H1 (cell line): ENCODE measurements at regions not wholly inside any gene's neighbourhood (a gene's known extent, or its start where the extent isn't known, plus 50 kb on each side); places are given as distances from the start of the nearest gene placed in this dataset.

Experiments used
- CTCF ChIA-PET: fragments of 300-600 bp; sonication (Branson Sonifier 250); formaldehyde crosslinking; loops from one replicate; lab custom pipeline; 2021; ENCODE audit not compliant: partially characterized antibody; lab: Charles Lee
- POLR2A ChIA-PET: fragments of 300-600 bp; sonication (Branson Sonifier 250); formaldehyde crosslinking; loops from one replicate; lab custom pipeline; 2021; ENCODE audit warnings: inconsistent platforms; ENCODE audit not compliant: partially characterized antibody; lab: Charles Lee
- DNase-seq, 2 experiments: peaks; one replicate each; pipeline versions ENCODE4 v3.0.0 to v3.0.0-alpha.2; 2010 to 2022; ENCODE audit warnings: low spot score in 2 of 2, low read depth in 1 of 2, mixed read lengths in 1 of 2
- FAIRE-seq: peaks from 2 replicates; lab custom pipeline; 2011; peaks lifted over from hg19 to GRCh38; lab: Jason Lieb, UNC
- H2AFZ ChIP-seq: 2 replicates; pipeline ENCODE4 v1.8.1; 2012; ENCODE audit warnings: low read length, inconsistent platforms
- H2AK5ac ChIP-seq: 2 replicates; pipeline ENCODE4 v1.6.1; 2013; ENCODE audit warnings: low read depth, low read length
- H2BK120ac ChIP-seq: replicated peaks from 2 replicates; pipeline ENCODE3; 2013; ENCODE audit warnings: low read depth, low read length, inconsistent platforms
- H2BK12ac ChIP-seq: 2 replicates; pipeline ENCODE4 v1.6.1; 2013; ENCODE audit warnings: low read depth, low read length
- H2BK15ac ChIP-seq: 2 replicates; pipeline ENCODE4 v1.6.1; 2013; ENCODE audit warnings: low read length
- H2BK20ac ChIP-seq: 2 replicates; pipeline ENCODE4 v1.6.1; 2013; ENCODE audit warnings: low read length
- H2BK5ac ChIP-seq: 2 replicates; pipeline ENCODE4 v1.6.1; 2013; ENCODE audit warnings: low read depth, low read length
- H3K14ac ChIP-seq: 2 replicates; pipeline ENCODE4 v1.6.1; 2013; ENCODE audit warnings: inconsistent platforms; ENCODE audit not compliant: insufficient read length
- H3K18ac ChIP-seq: 2 replicates; pipeline ENCODE4 v1.6.1; 2013; ENCODE audit warnings: low read length; ENCODE audit errors: extremely low read depth
- H3K23ac ChIP-seq: 2 replicates; pipeline ENCODE4 v1.6.1; 2013; ENCODE audit warnings: inconsistent platforms; ENCODE audit not compliant: insufficient read length
- H3K23me2 ChIP-seq: 2 replicates; pipeline ENCODE4 v1.6.1; 2013; ENCODE audit warnings: low read depth, low read length
- H3K27ac ChIP-seq: 2 replicates; pipeline ENCODE4 v1.6.1; 2011; ENCODE audit warnings: low read depth, low read length, inconsistent platforms
- H3K27me3 ChIP-seq, 4 experiments: replicated peaks in 1 of 4; 1 replicate in 1 of 4; 2 replicates in 3 of 4; pipeline versions ENCODE4 v1.6.1 to v1.8.1; 2011 to 2013; ENCODE audit warnings: low read length in 3 of 4, mild to moderate bottlenecking in 3 of 4, inconsistent platforms in 2 of 4, mixed read lengths in 2 of 4, moderate library complexity in 1 of 4; ENCODE audit not compliant: control insufficient read depth in 3 of 4, insufficient read depth in 3 of 4; ENCODE audit errors: extremely low read depth in 1 of 4
- H3K36me3 ChIP-seq, 4 experiments: 2 replicates each; pipeline versions ENCODE4 v1.6.1 to v1.8.1; 2011 to 2013; ENCODE audit warnings: mild to moderate bottlenecking in 4 of 4, low read length in 3 of 4, moderate library complexity in 2 of 4, control low read depth in 1 of 4, inconsistent platforms in 1 of 4; ENCODE audit not compliant: insufficient read depth in 4 of 4, control insufficient read depth in 2 of 4
- H3K4ac ChIP-seq: replicated peaks from 2 replicates; pipeline ENCODE3; 2013; ENCODE audit warnings: low read length, low read depth, mixed read lengths, inconsistent platforms; ENCODE audit not compliant: insufficient read length
- H3K4me1 ChIP-seq, 4 experiments: replicated peaks in 1 of 4; 1 replicate in 1 of 4; 2 replicates in 3 of 4; pipeline versions ENCODE4 v1.6.1 to v1.8.1; 2011 to 2013; ENCODE audit warnings: low read length in 3 of 4, inconsistent platforms in 2 of 4, mixed read lengths in 1 of 4; ENCODE audit not compliant: insufficient read depth in 4 of 4, control insufficient read depth in 3 of 4
- H3K4me2 ChIP-seq, 2 experiments: 2 replicates each; pipeline versions ENCODE4 v1.6.1 to v1.8.1; 2011 to 2013; ENCODE audit warnings: low read depth in 2 of 2, low read length in 2 of 2, control low read depth in 1 of 2, inconsistent platforms in 1 of 2, mild to moderate bottlenecking in 1 of 2; ENCODE audit not compliant: insufficient read depth in 1 of 2
- H3K4me3 ChIP-seq, 4 experiments: fragments of 200-600, 300-600 bp in 1 of 4; sonication (generic), shearing (Covaris generic), sonication (Bioruptor Twin) in 1 of 4; 2 replicates each; pipeline versions ENCODE4 v1.5.1 to v1.8.1; 2011 to 2016; ENCODE audit warnings: low read length in 4 of 4, low read depth in 3 of 4, control low read depth in 2 of 4, inconsistent platforms in 2 of 4, mild to moderate bottlenecking in 2 of 4, mixed read lengths in 1 of 4, moderate library complexity in 1 of 4; ENCODE audit not compliant: insufficient read depth in 2 of 4; ENCODE audit errors: extremely low read depth in 1 of 4
- H3K56ac ChIP-seq: replicated peaks from 2 replicates; pipeline ENCODE3; 2013; ENCODE audit warnings: low read depth, mild to moderate bottlenecking, mixed read lengths, low read length, inconsistent platforms; ENCODE audit not compliant: insufficient read length
- H3K79me1 ChIP-seq: 2 replicates; pipeline ENCODE4 v1.6.1; 2013; ENCODE audit warnings: low read depth, low read length, control low read depth
- H3K79me2 ChIP-seq, 2 experiments: 2 replicates each; pipeline versions ENCODE4 v1.6.1 to v1.8.1; 2012 to 2013; ENCODE audit warnings: low read length in 2 of 2, mild to moderate bottlenecking in 2 of 2, inconsistent platforms in 1 of 2; ENCODE audit not compliant: insufficient read depth in 2 of 2, control insufficient read depth in 1 of 2
- H3K9ac ChIP-seq, 4 experiments: replicated peaks in 1 of 4; 1 replicate in 1 of 4; 2 replicates in 3 of 4; pipeline versions ENCODE4 v1.6.1 to v1.8.1; 2011 to 2013; ENCODE audit warnings: low read depth in 3 of 4, low read length in 3 of 4, control low read depth in 2 of 4, mild to moderate bottlenecking in 2 of 4, moderate library complexity in 2 of 4, inconsistent platforms in 1 of 4; ENCODE audit errors: extremely low read depth in 1 of 4
- H3K9me3 ChIP-seq, 2 experiments: 2 replicates each; pipeline versions ENCODE4 v1.6.1 to v1.8.1; 2012 to 2013; ENCODE audit warnings: mild to moderate bottlenecking in 2 of 2, moderate library complexity in 2 of 2, control low read depth in 1 of 2, inconsistent platforms in 1 of 2, low read depth in 1 of 2, low read length in 1 of 2, mixed read lengths in 1 of 2; ENCODE audit not compliant: insufficient read depth in 2 of 2
- H4K20me1 ChIP-seq, 2 experiments: replicated peaks in 1 of 2; 2 replicates each; pipeline versions ENCODE3 to v1.8.1; 2011 to 2013; ENCODE audit warnings: inconsistent platforms in 2 of 2, low read length in 2 of 2, mild to moderate bottlenecking in 1 of 2; ENCODE audit not compliant: insufficient read depth in 2 of 2, control insufficient read depth in 1 of 2
- H4K5ac ChIP-seq: 2 replicates; pipeline ENCODE4 v1.6.1; 2013; ENCODE audit warnings: low read length, low read depth, mixed read lengths, inconsistent platforms; ENCODE audit not compliant: insufficient read length
- H4K8ac ChIP-seq: 2 replicates; pipeline ENCODE4 v1.8.0; 2013; ENCODE audit warnings: mild to moderate bottlenecking, moderate library complexity, low read length, inconsistent platforms; ENCODE audit not compliant: insufficient read depth; ENCODE audit errors: extremely low read depth
- H4K91ac ChIP-seq: replicated peaks from 2 replicates; pipeline ENCODE3; 2013; ENCODE audit warnings: low read length, mixed read lengths, inconsistent platforms; ENCODE audit not compliant: insufficient read length
- ASH2L ChIP-seq: fragments of 200-600, 300-600 bp; sonication (generic); IDR thresholded peaks from one replicate; pipeline ENCODE4 v1.7.1; 2017; ENCODE audit warnings: low read length
- NANOG ChIP-seq: IDR thresholded peaks from 2 replicates; pipeline ENCODE4 v1.6.1; 2011; ENCODE audit warnings: low read length, low read depth, mild to moderate bottlenecking, inconsistent platforms; ENCODE audit not compliant: insufficient read depth, poor library complexity, severe bottlenecking
- SP1 ChIP-seq: IDR thresholded peaks from 2 replicates; pipeline ENCODE4 v1.6.1; 2011; ENCODE audit warnings: low read depth, low read length
- SP4 ChIP-seq: IDR thresholded peaks from 2 replicates; pipeline ENCODE4 v1.6.1; 2012; ENCODE audit warnings: low read length, inconsistent platforms
- TEAD4 ChIP-seq: IDR thresholded peaks from 2 replicates; pipeline ENCODE4 v1.6.1; 2012; ENCODE audit warnings: low read depth, low read length, inconsistent platforms, mixed read lengths
- ZNF274 ChIP-seq: IDR thresholded peaks from 2 replicates; pipeline ENCODE4 v1.7.0; 2012; ENCODE audit warnings: low read length, borderline replicate concordance; ENCODE audit errors: extremely low read depth
- WGBS, 2 experiments: shearing (Covaris generic) in 1 of 2; methylation state at CpG; one replicate each; pipeline versions ENCODE4 v1.1.6 to v1.1.7; 2013 to 2015; ENCODE audit warnings: low lambda C conversion rate in 2 of 2, mixed read lengths in 2 of 2, inconsistent platforms in 1 of 2, low coverage in 1 of 2, missing lambda C conversion rate in 1 of 2; ENCODE audit not compliant: insufficient replicate concordance in 2 of 2, insufficient coverage in 1 of 2, insufficient read length in 1 of 2; ENCODE audit errors: extremely low coverage in 1 of 2, missing lambda C conversion rate in 1 of 2; 5-methylcytosine and 5-hydroxymethylcytosine counted together

- TF ChIP-seq NANOG, result no peak
- no peak for TF ChIP-seq SP4
- TF ChIP-seq SP1, result no peak
- no peak for TF ChIP-seq ZNF274
- TF ChIP-seq ASH2L, result no peak
- TF ChIP-seq TEAD4, result no peak
- Histone ChIP-seq H3K4me2 (no peak overlapping the region), H3K27ac (no peak overlapping the region), H3K36me3 (no peaks in the 10 kb centered on the region), H3K4ac (no peak overlapping the region), H3K56ac (no peak overlapping the region), H2AFZ (no peak overlapping the region), H3K14ac (no peak overlapping the region), H4K20me1 (no peaks in the 10 kb centered on the region), H3K9ac (no peak overlapping the region), H3K4me1 (no peaks in the 10 kb centered on the region), H2AK5ac (no peak overlapping the region), H3K23me2 (no peaks in the 10 kb centered on the region), H4K5ac (no peak overlapping the region), H2BK120ac (no peak overlapping the region), H3K79me2 (no peaks in the 10 kb centered on the region), H3K23ac (no peak overlapping the region), H3K4me3 (no peak overlapping the region), H2BK20ac (no peak overlapping the region), H3K79me1 (no peaks in the 10 kb centered on the region), H3K27me3 (no peaks in the 10 kb centered on the region), H3K9me3 (no peaks in the 10 kb centered on the region), H4K91ac (no peak overlapping the region), H2BK15ac (no peak overlapping the region), H4K8ac (no peak overlapping the region), H2BK12ac (no peak overlapping the region), H2BK5ac (no peak overlapping the region), H3K18ac (no peak overlapping the region)
- ChIA-PET POLR2A (no interaction called here), CTCF (no interaction called here)
- 91% methylated on average over 4 of the region's 4 CpGs; no CpG with 5 or more reads in 1 of the 2 experiments for WGBS, 2 experiments
- DNase-seq, result no peak
- no peak for FAIRE-seq
Observed at GRCh38 chr5:166257661-166258060, 2033.8 kb upstream of the WWC1 start.
